ENCODE measurements at regions not wholly inside any gene's neighbourhood (a gene's known extent, or its start where the extent isn't known, plus 50 kb on each side); places are given as distances from the start of the nearest gene placed in this dataset.

GRCh38 chr12:20197411-20197810 lies 170.9 kb upstream of the PDE3A start:
- H3K36me3 ChIP-seq: no peaks in the 10 kb centered on the region
- no peaks in the 10 kb centered on the region for H3K4me1 ChIP-seq
- peaks cover 0 to 14% (median 0%) of the 10 kb centered on the region in 11 donors for H3K9me3 ChIP-seq
- no peak overlapping the region for H3K27ac ChIP-seq
- TF ChIP-seq, protein P1, sequence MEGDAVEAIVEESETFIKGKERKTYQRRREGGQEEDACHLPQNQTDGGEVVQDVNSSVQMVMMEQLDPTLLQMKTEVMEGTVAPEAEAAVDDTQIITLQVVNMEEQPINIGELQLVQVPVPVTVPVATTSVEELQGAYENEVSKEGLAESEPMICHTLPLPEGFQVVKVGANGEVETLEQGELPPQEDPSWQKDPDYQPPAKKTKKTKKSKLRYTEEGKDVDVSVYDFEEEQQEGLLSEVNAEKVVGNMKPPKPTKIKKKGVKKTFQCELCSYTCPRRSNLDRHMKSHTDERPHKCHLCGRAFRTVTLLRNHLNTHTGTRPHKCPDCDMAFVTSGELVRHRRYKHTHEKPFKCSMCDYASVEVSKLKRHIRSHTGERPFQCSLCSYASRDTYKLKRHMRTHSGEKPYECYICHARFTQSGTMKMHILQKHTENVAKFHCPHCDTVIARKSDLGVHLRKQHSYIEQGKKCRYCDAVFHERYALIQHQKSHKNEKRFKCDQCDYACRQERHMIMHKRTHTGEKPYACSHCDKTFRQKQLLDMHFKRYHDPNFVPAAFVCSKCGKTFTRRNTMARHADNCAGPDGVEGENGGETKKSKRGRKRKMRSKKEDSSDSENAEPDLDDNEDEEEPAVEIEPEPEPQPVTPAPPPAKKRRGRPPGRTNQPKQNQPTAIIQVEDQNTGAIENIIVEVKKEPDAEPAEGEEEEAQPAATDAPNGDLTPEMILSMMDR (IDR thresholded peaks at IDR 0.05): no peak
- no peak for ATAC-seq
- H3K4me3 ChIP-seq: no peak overlapping the region
- H3K27me3 ChIP-seq: no peaks in the 10 kb centered on the region
- intact Hi-C loops (cut with DNase I): no loop called here
- no peak for DNase-seq

DNA sequence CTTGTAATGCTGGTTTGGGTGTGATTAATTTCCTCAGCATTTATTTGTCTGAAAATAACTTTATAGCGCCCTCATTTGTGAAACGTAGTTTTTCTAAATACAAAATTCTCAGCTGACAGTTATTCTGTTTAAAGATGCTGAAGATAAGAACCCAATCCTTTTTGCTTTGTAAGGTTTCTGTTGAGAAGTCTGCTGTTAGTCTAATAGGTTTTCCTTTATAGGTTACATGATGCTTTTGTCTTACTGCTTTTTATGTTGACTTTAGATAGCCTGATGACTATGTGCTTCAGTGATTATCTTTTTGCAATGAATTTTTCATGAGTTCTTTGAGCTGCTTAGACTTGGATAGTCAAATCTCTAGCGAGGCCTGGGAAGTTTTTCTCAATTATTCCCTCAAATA lies 168.6 kb upstream of the PDE3A start:
- H3K27ac ChIP-seq: no peak overlapping the region
- WGBS, 2 donors: 92 to 97% methylated on average over 3 of the region's 3 CpGs

DNA sequence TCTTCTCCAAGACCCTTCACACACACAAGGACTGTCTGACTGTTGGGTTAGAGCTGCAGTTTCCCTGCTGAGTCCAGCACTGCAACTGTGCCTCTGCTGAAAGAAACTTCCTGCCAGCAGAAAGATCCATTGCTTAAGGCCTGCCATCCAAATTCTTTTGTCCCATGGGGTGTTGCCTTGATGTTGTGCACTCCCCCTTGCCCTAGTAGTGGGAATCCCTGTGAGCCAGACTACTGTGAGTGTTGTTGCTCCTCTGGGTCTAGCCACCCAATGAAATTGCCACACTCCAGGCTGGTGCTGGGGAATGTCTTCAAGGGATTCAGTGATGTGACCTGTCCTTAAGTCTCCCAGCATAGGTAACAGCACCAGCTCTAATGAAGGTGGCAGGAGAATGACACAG lies 166.6 kb upstream of the PDE3A start:
- H3K36me3 ChIP-seq: no peaks in the 10 kb centered on the region
- no peak for DNase-seq
- peak in 1 of 8 donors; percentile 61 for ATAC-seq
- H3K4me1 ChIP-seq: peaks cover 0 to 10% (median 3%) of the 10 kb centered on the region in 9 donors
- TF ChIP-seq, protein P1 (IDR thresholded peaks at IDR 0.05): no peak
- no peaks in the 10 kb centered on the region for H3K27me3 ChIP-seq
- H3K4me3 ChIP-seq: no peak overlapping the region
- no peak overlapping the region for H3K27ac ChIP-seq
- intact Hi-C loops (cut with DNase I): no loop called here
- H3K9me3 ChIP-seq: peaks cover 0 to 3% (median 0%) of the 10 kb centered on the region in 11 donors

More for the DNA sequence above, 168.6 kb upstream of the PDE3A start:
- no peaks in the 10 kb centered on the region for H3K36me3 ChIP-seq
- H3K9me3 ChIP-seq: peaks cover 0 to 14% (median 0%) of the 10 kb centered on the region in 11 donors
- TF ChIP-seq, protein P1 (IDR thresholded peaks at IDR 0.05): no peak
- no peak for DNase-seq
- intact Hi-C loops (cut with DNase I): no loop called here
- ATAC-seq: no peak
- H3K4me1 ChIP-seq: peaks cover 0 to 6% (median 0%) of the 10 kb centered on the region in 9 donors
- H3K4me3 ChIP-seq: no peak overlapping the region
- no peaks in the 10 kb centered on the region for H3K27me3 ChIP-seq

- ATAC-seq (no peak), DNase-seq (no peak)
- Histone ChIP-seq H3K4me1 (peaks cover 0 to 20% (median 4%) of the 10 kb centered on the region in 9 donors), H3K27me3 (no peaks in the 10 kb centered on the region), H3K9me3 (no peaks in the 10 kb centered on the region), H3K27ac (peak overlapping the region in 4 of 10 donors; percentile 0 to 32 (median 5)), H3K4me3 (no peak overlapping the region), H3K36me3 (no peaks in the 10 kb centered on the region)
- TF ChIP-seq, protein P1 (IDR thresholded peaks at IDR 0.05): no peak
- 59 to 63% methylated on average over 2 of the region's 2 CpGs for WGBS, 2 donors
- intact Hi-C loops (cut with DNase I): no loop called here
Measured at GRCh38 chr12:20205854-20206253, 162.5 kb upstream of the PDE3A start.

All from heart right ventricle (tissue), 16 donors.